PC-3 (cell line): ENCODE measurements at regions not wholly inside any gene's neighbourhood (a gene's known extent, or its start where the extent isn't known, plus 50 kb on each side); places are given as distances from the start of the nearest gene placed in this dataset.

ENCODE experiments used
- ATAC-seq: fragments of 200-7000 bp; cut with Tn5 transposase; 2 replicates; pipeline ENCODE4 v1.9.1; 2020; ENCODE audit warnings: mild to moderate bottlenecking, moderate library complexity
- BruUV-seq: library from RNA; stranded (reverse); fragments of 400-500 nt; replicated peaks from 2 replicates; lab custom pipeline; 2021; lab: Mats Ljungman, UMichigan
- CTCF ChIA-PET: fragments of 300-600 bp; sonication (Branson Sonifier 250); formaldehyde crosslinking; loops from one replicate; lab custom pipeline; 2022; ENCODE audit warnings: antibody characterized with exemption; lab: Charles Lee
- POLR2A ChIA-PET: fragments of 300-600 bp; sonication (Branson Sonifier 250); formaldehyde crosslinking; loops from one replicate; lab custom pipeline; 2022; ENCODE audit warnings: antibody characterized with exemption; ENCODE audit not compliant: unreplicated experiment; lab: Charles Lee
- DNase-seq: peaks from one replicate; pipeline ENCODE4 v3.0.0-alpha.2; 2015
- H2AFZ ChIP-seq: fragments of 300-600 bp; sonication (generic); 2 replicates; pipeline ENCODE4 v1.6.0; 2016; ENCODE audit warnings: antibody characterized with exemption, low read length
- H3F3A ChIP-seq: fragments of 300-600 bp; sonication (generic); one replicate; pipeline ENCODE4 v1.6.0; 2017; ENCODE audit warnings: antibody characterized with exemption, low read length, control low read depth, mild to moderate bottlenecking; ENCODE audit not compliant: unreplicated experiment
- H3K27ac ChIP-seq: fragments of 300-600 bp; sonication (generic); 2 replicates; pipeline ENCODE4 v1.5.1; 2016; ENCODE audit warnings: mild to moderate bottlenecking, low read length
- H3K27me3 ChIP-seq: fragments of 300-600 bp; sonication (generic); 2 replicates; pipeline ENCODE4 v1.6.1; 2016; ENCODE audit warnings: low read length, mixed read lengths
- H3K36me3 ChIP-seq: fragments of 300-600 bp; sonication (generic); 2 replicates; pipeline ENCODE4 v1.6.1; 2016; ENCODE audit warnings: low read depth, mixed run types, low read length, mixed read lengths
- H3K4me1 ChIP-seq: fragments of 300-600 bp; sonication (generic); 2 replicates; pipeline ENCODE4 v1.5.1; 2016; ENCODE audit warnings: low read length; ENCODE audit not compliant: insufficient read depth
- H3K4me2 ChIP-seq: fragments of 300-600 bp; sonication (generic); 2 replicates; pipeline ENCODE4 v1.6.0; 2016; ENCODE audit warnings: low read length
- H3K4me3 ChIP-seq: fragments of 300-600 bp; sonication (generic); 2 replicates; pipeline ENCODE4 v1.5.1; 2016; ENCODE audit warnings: mild to moderate bottlenecking, low read length, mixed read lengths
- H3K79me2 ChIP-seq: fragments of 300-600 bp; sonication (generic); 2 replicates; pipeline ENCODE4 v1.6.1; 2017; ENCODE audit warnings: low read length, mixed read lengths
- H3K9ac ChIP-seq: fragments of 300-600 bp; sonication (generic); 2 replicates; pipeline ENCODE4 v1.6.0; 2016; ENCODE audit warnings: mild to moderate bottlenecking, low read length
- H3K9me2 ChIP-seq: fragments of 300-600 bp; sonication (generic); replicated peaks from 2 replicates; pipeline ENCODE4 v1.6.1; 2016; ENCODE audit warnings: mixed run types, low read length, mixed read lengths
- H3K9me3 ChIP-seq: fragments of 300-600 bp; sonication (generic); 2 replicates; pipeline ENCODE4 v1.6.1; 2016; ENCODE audit warnings: low read length, mixed read lengths
- H4K20me1 ChIP-seq: fragments of 300-600 bp; sonication (generic); 2 replicates; pipeline ENCODE4 v1.6.1; 2016; ENCODE audit warnings: low read length, mixed read lengths
- CTCF ChIP-seq: fragments of 300-600 bp; sonication (generic); conservative IDR thresholded peaks from 2 replicates; pipeline ENCODE4 v1.5.1; 2017; ENCODE audit warnings: antibody characterized with exemption, low read depth, mild to moderate bottlenecking, low read length
- EZH2 ChIP-seq: fragments of 300-600 bp; sonication (generic); IDR thresholded peaks from one replicate; pipeline ENCODE4 v1.6.1; 2017; ENCODE audit warnings: antibody characterized with exemption, mild to moderate bottlenecking, low read length; ENCODE audit not compliant: unreplicated experiment
- EZH2phosphoT487 ChIP-seq: fragments of 300-600 bp; sonication (generic); IDR thresholded peaks from 2 replicates; pipeline ENCODE4 v1.6.1; 2018; ENCODE audit warnings: mild to moderate bottlenecking, antibody characterized with exemption, low read length, borderline replicate concordance
- intact Hi-C: fragments of 100-400 bp; cut with micrococcal nuclease; formaldehyde crosslinking; loops from 2 replicates; pipeline ENCODE4 v1.9.0; 2023

DNA sequence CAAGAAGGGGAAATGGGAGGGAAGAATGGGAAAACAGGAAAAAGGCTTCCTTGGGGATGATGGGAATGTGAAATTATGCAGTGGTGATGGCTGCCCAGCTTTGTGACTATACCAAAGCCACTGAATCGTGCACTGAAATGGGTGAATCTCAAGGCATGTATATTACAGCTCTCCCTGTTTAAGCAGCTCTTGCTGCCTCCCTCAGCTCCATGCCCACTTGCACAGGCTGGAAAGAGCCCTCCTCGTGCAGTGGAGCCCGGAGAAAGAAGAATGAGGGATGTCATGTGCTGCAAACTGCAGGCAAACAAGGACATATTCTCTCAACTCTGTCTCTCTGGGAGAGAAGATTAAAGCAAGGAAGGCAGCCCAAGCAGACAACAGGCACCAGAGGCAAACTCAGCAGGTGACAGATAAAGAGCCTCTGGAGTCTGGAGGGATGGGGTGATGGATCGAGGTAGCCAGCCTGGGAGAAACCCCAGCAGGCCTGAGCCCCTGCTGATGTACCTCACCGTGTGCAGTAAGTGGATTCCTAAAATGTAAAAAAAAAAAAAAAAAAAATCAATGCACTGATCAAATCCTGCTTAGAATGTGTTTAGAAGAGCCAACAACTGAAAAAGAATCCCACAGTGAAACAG is 62.4 kb upstream of the SLC66A3 start:
- Histone ChIP-seq H3K27me3 (no peaks in the 10 kb centered on the region), H3K36me3 (no peaks in the 10 kb centered on the region), H3K9me3 (no peaks in the 10 kb centered on the region), H3K9ac (no peak overlapping the region), H4K20me1 (no peaks in the 10 kb centered on the region), H3F3A (no peaks in the 10 kb centered on the region), H3K9me2 (no peaks in the 10 kb centered on the region), H3K27ac (no peak overlapping the region), H2AFZ (no peak overlapping the region), H3K79me2 (no peaks in the 10 kb centered on the region), H3K4me3 (no peak overlapping the region), H3K4me2 (no peak overlapping the region), H3K4me1 (peaks cover 11% of the 10 kb centered on the region; the same call in 1 of the 2 replicates)
- TF ChIP-seq EZH2 (no peak), EZH2phosphoT487 (no peak), CTCF (no peak)
- POLR2A ChIA-PET: no interaction called here
- ATAC-seq: no peak
- DNase-seq: no peak
- no TSS peak for BruUV-seq
- intact Hi-C loops: no loop called here
- CTCF ChIA-PET: no interaction called here

DNA sequence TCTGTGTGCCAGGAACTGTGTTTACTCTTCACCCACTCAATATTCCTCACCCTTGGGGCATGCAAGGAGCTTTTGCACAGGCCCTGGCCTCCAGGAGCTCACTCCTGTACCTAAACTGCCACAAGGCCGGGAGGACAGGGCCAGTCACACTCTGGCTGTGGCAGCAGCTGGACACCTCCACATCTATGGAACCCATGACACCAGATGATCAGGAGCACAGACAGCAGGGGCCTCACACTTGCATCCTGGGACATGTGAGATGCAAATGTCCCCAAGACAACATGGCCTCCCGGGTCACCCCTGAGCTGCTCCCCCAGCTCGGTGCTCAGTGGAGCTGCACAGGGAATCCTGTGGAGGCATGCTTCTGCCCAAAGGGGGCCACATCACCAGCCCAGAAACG is 61.8 kb upstream of the SLC66A3 start:
- Histone ChIP-seq H3K27ac (no peak overlapping the region), H3K79me2 (no peaks in the 10 kb centered on the region), H3K9me3 (no peaks in the 10 kb centered on the region), H3K36me3 (no peaks in the 10 kb centered on the region), H3K9me2 (no peaks in the 10 kb centered on the region), H3K4me2 (no peak overlapping the region), H3K4me3 (no peak overlapping the region), H3K9ac (no peak overlapping the region), H3K27me3 (no peaks in the 10 kb centered on the region), H3F3A (no peaks in the 10 kb centered on the region), H2AFZ (no peak overlapping the region), H4K20me1 (no peaks in the 10 kb centered on the region), H3K4me1 (peaks cover 13% of the 10 kb centered on the region; the same call in 1 of the 2 replicates)
- ATAC-seq (no peak), DNase-seq (no peak)
- CTCF ChIA-PET: no interaction called here
- no TSS peak for BruUV-seq
- POLR2A ChIA-PET: no interaction called here
- no peak for TF ChIP-seq EZH2phosphoT487
- TF ChIP-seq CTCF: no peak
- TF ChIP-seq EZH2: no peak
- intact Hi-C loops: no loop called here

DNA sequence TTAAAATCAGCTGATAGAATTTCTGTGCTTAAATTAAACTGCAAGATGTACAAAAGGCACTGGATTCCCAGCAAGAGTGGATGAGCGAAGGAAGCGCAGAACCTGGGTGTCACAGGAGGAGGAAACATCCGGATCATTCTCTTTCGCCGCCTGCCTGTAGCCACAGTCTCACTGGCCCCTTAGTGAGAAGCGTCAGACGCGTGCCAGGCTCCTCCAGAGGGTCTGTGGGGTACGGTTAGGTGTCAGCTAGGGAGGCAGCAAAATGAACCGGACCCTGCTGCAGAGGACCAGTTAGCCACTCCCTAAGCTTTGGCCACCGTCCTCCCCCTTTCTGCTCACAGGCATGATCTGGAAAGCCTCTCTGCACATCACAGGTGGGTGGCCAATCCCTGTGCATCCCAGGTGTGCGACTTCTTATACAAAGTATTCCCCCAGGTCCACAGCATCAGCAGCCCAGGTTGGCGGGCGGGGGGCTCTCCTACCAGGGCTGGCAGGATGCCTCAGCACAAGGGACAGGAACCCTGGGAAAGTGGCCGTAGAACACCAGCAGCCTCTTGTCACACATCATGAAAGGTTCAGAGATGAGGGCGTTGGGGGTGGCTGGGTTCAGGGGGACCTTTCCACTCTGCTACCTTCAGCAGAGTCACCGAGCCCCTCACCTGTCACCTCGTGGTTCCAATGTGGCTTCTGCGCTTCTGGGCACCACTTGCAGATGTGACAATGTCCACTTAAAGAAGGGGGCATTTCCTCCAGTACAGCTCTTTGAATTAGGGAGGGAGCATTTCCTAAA is 61.1 kb upstream of the SLC66A3 start:
- no peaks in the 10 kb centered on the region for H3K79me2 ChIP-seq
- no peaks in the 10 kb centered on the region for H3K27me3 ChIP-seq
- DNase-seq (no peak), ATAC-seq (no peak)
- POLR2A ChIA-PET: no interaction called here
- no peak overlapping the region for H3K27ac ChIP-seq
- H3K9me3 ChIP-seq: no peaks in the 10 kb centered on the region
- TF ChIP-seq EZH2 (no peak), CTCF (no peak), EZH2phosphoT487 (no peak)
- peaks cover 13% of the 10 kb centered on the region; the same call in 1 of the 2 replicates for H3K4me1 ChIP-seq
- H3K36me3 ChIP-seq: no peaks in the 10 kb centered on the region
- no peak overlapping the region for H3K4me2 ChIP-seq
- no peaks in the 10 kb centered on the region for H3F3A ChIP-seq
- H3K9me2 ChIP-seq: no peaks in the 10 kb centered on the region
- H4K20me1 ChIP-seq: no peaks in the 10 kb centered on the region
- CTCF ChIA-PET: no interaction called here
- no peak overlapping the region for H3K4me3 ChIP-seq
- no peak overlapping the region for H3K9ac ChIP-seq
- no peak overlapping the region for H2AFZ ChIP-seq
- no TSS peak for BruUV-seq
- intact Hi-C loops: no loop called here
